ENCODE measurements at regions not wholly inside any gene's neighbourhood (a gene's known extent, or its start where the extent isn't known, plus 50 kb on each side); places are given as distances from the start of the nearest gene placed in this dataset.
"Not testable (repeated sequence)": the region's sequence is repeated elsewhere in the genome, so short reads cannot be mapped to it uniquely, and the experiment has no call there.

DNA sequence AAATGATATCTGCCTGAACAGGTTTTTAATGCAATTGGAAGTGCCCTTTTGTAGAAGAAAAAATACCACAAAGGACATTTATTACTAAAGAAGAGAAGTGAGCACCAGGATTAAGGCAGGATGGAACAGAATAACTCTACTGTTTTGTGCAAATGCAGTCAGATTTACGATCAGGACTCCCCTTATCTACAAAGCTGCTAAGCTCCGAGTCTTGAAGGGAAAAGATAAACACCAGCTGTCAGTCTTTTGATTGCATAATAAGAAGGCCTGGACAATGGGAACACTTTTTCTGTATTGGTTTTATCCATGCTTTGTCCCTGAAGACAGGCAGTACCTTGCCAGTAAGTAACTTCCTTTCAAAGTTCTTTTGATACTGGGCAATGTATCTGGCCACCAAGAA lies 797.9 kb upstream of the SLC35B3 start:
- DNase-seq: no peak

DNA sequence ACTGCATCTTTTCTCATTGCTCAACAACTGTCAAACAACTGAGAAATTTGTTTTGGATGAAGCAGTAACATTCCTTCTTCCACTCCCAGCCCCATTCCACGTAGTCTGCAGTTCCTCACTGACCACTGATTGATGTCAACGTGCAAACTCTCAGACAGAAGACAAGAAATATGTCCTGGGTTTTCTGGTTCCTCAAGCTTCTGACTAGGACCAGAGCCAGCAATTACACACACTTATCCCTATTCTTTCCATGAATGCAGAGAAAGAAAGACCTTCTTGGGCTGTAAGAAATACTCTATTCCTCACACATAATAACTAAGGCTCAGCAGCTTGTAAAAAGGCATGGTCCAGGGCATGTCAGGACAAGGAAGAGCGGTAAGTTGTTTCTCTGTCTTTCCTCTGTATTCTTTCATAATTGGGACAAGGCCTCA lies 790.1 kb upstream of the SLC35B3 start:
- DNase-seq: no peak

DNA sequence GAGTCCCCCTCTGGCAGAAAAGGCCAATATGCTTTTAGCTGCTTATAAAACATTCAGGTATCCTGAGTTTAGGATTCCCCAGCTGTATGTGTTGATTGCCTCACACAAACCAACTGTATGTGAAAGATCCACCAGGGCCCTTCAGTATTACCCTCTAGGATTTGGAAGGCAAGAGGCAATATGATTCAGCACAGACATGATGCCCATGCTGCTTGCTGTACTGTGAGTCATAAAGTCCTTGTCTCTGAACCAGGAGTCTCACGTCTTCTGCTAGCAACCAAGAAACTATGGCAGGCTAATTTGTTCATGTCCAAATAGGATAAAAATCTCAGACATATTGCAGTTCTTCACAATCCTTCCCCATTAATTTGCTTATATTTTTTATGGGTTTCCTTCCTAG lies 789.2 kb upstream of the SLC35B3 start:
- no peak for DNase-seq

DNA sequence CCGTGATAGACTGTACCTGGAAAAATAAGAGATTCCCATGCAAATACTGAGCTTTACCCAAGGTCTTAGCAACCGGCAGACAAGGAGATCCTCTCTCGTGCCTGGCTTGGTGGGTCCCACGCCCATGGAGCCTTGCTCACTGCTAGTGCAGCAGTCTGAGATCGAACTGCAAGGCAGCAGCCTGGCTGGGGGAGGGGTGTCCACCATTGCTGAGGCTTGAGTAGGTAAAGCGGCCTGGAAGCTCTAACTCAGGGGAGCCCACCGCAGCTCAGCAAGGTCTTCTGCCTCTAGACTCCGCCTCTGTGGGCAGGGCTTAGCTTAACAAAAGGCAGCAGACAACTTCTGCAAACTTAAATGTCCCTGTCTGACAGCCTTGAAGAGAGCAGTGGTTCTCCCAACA lies 778.4 kb upstream of the SLC35B3 start:
- not testable (repeated sequence) for DNase-seq

DNA sequence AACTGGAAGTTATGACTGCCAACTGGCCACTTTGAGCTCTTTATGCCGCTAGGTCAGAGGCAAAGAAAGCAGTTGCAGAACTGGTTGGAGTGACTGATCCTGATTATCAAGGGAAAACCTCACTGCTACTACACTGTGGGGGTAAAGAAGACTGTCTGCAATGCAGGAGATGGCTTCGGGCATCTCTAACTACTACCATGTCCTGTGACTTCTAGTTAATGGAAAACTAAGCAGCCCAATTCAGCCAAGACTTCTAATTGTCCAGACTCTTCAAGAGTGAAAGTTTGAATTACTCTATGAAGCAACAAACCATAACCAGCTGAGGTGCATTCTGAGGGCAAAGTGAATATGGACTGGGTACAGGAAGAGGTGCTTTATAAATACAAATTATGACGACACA lies 773.6 kb upstream of the SLC35B3 start:
- no peak for DNase-seq

DNA sequence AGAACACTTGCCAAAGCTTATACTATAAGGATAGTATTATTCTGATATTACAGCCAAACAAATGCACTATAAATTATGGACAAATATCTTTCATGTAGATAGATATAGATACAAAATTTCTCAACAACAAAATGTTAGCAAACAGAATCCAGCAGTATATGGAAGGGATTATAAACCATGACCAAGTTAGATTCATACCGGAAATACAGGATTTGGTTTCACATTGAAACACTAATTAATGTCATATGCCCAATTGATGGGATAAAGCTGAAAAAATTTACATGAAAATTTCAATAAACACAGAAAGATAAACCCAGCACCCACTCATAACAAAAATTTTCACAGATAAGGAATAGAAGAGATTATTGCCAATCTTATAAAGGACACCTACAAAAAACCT lies 770.3 kb upstream of the SLC35B3 start:
- DNase-seq: no peak

DNA sequence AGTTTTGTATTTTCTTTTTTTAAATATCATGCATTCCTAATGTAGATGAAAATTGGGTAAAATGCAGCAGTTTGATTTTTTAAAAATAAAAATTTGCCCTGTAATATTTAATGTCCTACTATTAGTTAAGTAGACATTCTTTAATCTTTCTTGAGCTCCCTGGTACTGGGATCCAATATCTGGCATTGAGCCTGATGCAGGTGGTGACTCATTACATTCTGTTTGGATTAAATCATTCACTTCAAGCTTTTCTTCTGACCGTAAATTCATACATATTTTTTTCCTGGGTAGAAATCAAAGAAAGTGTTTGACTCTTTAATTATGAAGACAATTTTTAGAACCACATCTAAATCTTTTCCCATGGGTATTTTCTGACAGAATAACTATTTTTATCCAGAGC lies 768.8 kb upstream of the SLC35B3 start:
- no peak for DNase-seq

DNA sequence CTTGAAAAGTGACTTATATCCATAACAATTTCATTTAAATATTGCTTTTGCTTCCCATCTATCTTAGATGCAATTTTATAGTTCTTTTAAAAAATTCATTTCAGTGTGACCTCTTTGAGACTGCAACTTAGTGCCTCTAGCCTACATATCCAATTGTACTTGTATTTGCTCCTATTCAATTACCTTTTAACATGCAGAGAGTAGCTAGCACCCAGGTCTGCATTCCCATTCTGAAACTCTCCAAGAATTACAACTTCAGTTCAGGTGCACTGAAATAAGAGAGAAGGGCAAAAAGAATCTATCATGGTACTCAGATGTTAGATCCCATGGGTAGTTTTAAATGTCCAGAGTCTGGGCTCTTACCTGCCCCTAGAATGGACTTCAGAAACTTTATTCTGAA lies 765.4 kb upstream of the SLC35B3 start:
- DNase-seq: no peak

DNA sequence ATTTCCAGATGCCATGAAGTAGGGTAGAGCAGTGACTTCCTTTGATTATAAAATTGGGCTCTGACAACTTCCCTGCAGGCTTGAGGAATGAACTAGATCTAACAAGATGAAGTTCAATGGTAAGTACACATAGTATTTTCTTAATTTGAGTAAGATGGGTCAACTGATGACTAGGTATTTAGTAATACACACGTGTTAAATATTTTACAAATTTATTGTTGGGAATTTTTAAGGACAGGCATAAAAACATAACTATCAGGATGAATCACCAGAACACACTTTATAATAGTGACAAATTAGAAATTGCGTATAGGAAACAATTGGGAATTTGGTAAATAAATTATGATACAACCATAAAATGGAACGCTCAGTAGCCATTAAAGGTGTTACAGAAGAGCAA lies 762.4 kb upstream of the SLC35B3 start:
- DNase-seq: no peak

DNA sequence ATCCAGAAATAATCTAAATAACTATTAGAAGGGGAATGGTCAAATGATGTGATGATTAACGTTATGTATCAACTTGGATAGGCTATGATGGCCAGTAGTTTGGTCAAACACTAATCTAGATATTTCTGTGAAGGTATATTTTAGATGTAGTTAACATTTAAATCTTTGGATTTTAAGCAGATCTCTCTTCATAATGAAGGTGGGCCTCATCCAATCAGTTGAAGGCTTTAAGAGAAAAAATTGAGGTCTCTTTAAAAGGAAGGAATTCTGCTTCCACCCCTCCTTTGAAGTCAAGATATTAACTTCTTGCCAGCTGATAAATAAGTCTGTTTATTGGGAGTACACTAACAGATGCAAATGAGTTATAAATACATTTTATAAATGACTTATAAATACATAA lies 760.0 kb upstream of the SLC35B3 start:
- DNase-seq: no peak

DNA sequence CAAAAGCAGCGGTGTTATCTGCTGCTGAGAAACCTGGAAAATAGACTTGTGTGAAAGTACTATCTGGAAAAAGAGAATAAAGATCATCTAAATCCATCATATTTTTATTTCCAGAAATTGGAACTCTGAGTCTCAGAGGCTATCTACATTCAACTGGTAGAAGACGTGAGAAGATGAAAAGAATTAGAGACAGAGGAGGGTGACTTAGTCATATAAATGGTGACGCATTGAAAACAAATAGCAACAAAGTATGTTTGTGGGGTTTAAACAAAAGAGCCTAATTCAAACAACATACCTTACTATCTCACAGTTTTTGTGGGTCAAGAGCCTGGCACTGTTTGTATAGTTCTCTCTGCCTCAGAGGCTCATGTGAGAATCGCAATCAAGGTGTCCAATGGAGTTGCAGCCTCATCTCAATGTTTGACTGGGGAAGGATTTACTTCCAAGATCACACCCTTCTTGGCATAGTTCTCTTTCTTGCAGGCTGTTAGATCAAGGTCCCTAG lies 757.1 kb upstream of the SLC35B3 start:
- no peak for DNase-seq

DNA sequence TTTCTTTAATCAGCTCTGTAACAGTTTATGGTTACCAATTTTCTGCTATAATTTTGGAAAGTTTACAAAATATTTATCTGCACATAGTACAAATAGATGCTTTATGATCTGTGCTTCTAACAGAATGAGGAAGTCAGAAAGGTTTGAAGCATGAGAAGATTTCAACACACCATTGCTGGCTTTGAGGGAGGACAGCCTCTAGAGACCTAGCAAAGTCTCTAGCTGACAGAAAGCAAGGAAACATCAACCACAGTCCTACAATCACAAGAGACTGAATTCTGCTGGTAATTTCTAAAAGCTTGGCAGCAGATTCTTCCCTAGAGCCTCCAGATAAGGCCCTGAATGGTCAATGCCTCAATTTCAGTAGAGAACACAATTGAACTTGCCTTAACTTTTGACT lies 750.8 kb upstream of the SLC35B3 start:
- no peak for DNase-seq

DNA sequence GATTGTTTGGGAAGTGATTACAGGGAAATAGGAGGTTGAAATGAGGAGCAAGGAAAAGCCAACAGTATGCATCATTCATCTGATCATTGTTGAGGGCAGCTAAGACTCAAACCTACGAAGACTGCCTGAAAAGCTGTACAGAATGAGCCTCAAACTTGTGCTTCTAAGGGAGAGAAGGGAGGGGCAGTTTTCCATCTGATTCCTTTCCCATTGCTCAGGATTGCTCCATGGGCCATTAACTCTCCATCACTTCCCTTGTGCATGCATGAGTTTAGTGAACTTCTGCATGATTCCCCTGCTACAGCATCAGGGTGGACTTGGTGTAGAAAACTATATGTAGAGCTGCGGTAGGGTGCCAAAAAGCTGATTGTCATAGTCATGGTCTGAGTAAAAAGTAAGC lies 742.7 kb upstream of the SLC35B3 start:
- DNase-seq: no peak

DNA sequence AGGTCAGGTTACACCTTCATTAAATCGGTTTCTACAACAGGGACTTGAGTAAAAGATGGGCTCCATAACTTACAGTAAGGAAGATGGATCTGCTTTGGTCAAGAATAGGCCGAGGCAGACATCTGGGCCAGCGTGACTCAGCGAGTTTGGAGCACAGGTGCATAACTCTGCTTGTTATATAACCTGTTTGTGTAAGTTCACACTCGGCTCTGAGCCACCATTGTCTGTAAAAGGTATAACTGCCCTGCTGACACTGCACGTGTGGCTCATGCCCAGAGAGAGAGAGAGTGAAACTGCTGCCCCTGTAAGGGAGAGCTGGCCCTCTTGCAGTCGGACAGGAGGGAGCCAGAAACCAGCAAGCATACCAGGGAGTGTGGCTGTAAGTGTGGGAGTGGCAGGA lies 737.9 kb upstream of the SLC35B3 start:
- no peak for DNase-seq

DNA sequence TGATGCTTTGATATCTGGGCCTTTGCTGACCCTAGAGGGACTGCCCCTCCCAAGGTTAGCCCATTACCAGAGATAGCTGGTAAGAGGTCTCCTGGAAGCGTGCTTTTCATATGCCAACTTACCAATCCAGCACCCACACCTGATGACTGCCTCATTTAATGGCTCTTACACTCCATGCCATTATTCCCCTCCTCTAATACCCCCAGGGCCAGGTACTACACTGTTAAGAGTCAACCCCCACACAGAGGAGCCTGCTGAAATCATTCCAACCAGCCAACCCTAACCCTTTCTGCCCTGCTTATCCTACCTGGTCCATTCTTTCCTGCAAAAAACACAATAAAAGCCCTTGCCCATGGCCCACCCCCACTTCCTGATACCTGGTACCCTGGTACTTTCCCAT lies 736.8 kb upstream of the SLC35B3 start:
- no peak for DNase-seq

DNA sequence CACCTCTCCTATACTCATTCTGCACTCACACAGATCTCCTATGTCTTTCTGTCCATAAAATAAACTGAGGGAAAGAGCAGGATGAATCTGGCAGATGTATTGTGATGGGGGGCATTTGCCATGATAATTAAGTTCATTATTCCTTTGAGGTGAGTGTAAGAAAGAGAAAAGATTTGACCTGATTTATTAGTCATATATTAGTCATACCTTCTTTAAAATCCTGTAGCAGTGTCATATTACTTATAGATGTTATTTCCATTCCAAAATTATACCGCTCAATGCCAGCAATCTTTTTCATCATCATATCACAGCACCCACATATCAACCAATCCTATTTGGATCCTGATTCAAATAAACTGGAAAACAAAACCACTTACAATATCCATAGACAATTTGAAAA lies 733.3 kb upstream of the SLC35B3 start:
- DNase-seq: no peak

DNA sequence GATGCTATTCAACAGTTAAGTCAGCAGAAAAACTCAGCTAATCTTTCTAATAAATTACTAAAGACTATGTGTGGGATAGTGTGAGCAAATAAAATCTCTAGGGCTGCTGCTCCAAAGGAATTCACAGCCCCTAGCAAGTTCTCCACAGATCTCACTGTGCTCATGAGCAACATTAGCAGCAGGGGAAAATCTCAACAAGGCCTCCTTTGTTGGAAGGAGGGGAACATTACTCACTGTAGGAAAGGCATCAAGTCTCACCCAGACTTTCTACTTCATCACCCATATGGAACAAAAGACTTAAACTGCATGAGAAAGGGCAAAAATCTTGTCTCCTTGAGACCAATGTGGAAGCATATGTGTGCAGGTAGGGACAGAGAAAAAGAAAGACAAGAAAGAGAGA lies 726.4 kb upstream of the SLC35B3 start:
- DNase-seq: no peak

DNA sequence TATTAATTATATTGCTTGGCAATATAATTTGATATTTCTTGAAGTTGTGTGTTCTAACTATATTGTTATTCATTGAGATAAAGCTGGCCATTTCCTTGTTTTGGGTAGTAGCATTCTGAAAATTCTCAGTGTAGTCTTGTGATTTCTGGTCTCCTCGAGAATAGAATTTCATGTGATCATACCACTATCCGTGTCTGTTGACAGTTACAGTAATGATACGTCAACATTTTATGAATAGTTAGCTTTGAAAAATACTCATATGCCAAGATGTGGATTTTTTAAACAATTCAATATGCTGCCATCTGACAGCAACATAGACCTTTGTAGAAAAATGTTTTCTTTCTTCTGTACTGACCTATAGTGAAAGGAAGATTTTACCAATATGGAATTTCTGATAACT lies 723.7 kb upstream of the SLC35B3 start:
- no peak for DNase-seq

DNA sequence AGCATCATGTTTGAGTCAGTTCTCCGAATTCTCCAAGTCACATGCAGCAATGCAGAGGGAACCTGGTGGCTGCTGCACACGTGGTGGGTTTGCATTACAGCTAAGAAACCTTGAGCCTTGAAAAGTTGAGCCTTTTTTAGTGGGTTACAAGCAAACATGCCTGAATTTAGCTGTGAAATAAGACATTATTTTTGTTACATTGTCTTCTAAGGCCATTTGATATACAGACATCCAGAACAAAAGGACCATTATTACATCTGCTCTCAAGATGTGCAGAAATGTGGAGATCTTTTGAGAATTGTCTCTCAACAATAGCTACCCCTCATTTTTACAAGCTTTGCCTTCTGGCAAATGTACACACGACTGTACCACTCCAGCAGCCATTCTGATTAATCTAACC lies 720.5 kb upstream of the SLC35B3 start:
- no peak for DNase-seq

DNA sequence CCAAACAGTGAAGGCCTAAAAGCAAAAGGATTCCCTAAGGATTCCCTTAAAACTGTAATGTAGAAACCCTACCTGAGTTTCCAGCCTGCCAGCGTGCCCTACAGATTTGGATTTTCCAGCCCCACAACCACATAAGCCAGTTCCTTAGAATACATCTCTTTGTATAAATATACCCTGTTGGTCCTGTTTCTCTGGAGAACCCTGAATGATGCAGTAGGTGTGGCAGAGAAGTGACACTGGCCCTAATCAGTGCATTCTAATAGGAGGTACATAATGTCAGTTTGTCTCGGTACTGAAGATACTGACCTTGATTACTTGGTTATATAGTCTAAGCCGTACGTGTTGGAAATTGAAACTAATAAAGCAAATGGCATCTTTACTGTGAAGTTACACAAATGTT lies 707.8 kb upstream of the SLC35B3 start:
- no peak for DNase-seq

DNA sequence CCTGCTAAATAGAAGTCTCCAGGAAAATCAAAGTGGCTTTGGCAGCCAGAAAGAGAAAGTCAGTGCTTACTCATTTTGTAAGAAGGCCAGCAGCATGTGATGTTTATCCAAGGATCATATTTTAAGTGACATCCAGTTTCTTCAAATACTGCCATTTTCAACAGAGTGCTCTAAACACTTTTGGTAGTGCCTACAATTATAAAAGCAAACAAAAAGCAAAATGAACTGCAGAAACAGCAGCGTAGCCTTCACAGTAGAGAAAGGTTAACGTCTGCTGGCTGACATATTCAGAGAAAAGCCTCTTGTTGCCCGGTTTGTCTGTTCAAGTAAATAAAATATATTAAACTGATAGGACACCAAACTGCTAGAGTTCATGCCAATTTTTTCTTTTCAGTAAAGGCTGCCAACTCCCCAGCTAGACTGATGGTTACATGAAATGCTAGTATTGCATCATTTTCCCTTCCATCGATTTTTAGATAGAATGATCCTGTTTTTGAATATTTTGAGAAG lies 705.7 kb upstream of the SLC35B3 start:
- peak; percentile 65 for DNase-seq

DNA sequence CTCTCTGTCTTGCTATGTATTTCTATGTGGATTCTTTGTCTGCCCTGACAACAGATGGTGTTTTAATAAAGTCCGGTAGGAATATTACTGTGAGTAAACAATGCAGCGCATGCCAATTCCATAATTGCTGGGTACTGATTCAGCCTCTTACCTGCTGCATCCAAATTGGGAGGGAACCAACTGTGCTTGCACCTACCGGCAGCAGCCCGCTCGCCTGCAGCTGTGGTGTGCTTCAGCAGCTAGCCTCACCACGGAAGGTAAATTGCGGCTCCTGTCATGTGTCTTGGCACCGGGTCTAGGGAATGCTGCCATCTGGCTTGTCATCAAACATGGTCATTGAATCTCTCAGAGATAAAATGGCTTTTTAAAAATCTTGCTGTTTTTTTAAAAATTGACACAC lies 704.8 kb upstream of the SLC35B3 start:
- DNase-seq: peak; percentile 72

DNA sequence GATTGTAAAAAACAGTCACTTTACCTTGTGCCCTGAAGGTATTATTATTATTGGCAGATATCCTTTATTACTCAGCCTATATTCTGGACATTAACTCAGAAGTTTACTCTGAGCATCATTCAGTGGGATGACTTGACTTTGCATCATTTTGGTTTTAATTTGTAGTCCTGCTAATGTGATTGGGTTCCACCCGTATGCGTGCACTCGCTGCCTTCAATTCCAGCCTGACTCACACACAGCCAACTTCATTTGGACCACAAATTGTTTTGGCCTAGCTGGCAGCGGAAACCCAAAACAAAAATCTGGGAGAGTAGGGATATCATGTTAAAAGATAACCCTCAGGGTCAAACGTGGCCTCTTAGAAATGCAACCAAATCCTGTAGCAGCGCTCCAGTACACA lies 704.4 kb upstream of the SLC35B3 start:
- DNase-seq: no peak

DNA sequence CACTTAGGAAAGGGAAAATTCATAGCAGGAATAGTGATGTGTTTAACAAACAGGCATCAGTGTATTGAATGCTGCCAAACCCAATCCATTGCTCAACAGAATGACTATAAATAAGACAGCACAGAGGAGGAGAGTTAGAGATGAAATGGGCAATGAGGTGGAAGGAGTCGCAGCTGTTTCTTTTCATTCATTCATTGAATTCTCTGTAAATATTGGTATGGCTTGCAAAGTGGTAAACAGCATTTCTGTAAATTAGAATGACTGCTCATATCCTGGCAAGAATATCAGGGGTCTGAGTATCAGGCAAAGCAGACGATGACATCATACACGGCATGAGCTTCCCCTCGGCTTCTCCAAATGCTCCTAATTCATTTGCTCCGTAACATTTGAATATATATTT lies 703.6 kb upstream of the SLC35B3 start:
- DNase-seq: no peak

DNA sequence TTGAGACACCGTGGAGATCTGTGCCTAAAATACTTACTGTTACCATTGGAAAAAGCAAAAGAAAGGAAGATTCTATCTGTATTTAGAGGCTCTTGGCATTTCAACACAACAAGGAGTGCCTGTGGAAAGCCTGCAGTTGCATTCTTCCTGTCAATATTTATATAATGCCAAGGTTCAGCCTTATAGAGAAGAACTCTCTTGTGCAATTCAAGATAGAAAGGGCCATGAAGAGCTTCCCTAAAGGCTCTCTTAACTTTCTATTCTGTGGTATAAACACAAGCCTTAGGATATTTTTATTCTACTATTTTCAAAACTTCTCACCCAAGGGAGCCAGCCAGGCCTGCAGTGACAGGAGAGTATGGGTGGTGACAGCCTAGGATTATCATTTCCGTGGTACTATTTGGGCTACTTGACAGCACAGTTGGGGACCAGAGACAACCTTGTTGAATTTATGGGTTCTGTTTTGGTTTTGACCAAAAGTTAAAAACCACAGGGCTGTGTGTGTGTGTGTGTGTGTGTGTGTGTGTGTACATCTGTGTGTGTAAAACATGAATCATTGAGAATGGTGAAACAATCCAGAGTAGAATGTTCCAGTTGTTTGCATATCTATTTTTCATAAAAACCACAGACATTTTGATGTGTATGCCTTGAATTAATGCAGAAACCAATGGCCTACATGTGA lies 700.9 kb upstream of the SLC35B3 start:
- DNase-seq: no peak

Measured in DMS153 (cell line).